Nephron (organoid): ENCODE measurements at regions not wholly inside any gene's neighbourhood (a gene's known extent, or its start where the extent isn't known, plus 50 kb on each side); places are given as distances from the start of the nearest gene placed in this dataset.
"Not testable (repeated sequence)": the region's sequence is repeated elsewhere in the genome, so short reads cannot be mapped to it uniquely, and the experiment has no call there.

Experiments used
- H3K27ac Mint-ChIP-seq, 3 experiments: 2 replicates each; pipeline ENCODE4 v1.8.0; 2020; ENCODE audit warnings: mixed read lengths in 3 of 3, mild to moderate bottlenecking in 2 of 3, moderate library complexity in 1 of 3
- H3K27me3 Mint-ChIP-seq: 2 replicates; pipeline ENCODE4 v1.8.0; 2021; ENCODE audit warnings: low read depth, mild to moderate bottlenecking, moderate library complexity, mixed read lengths
- H3K36me3 Mint-ChIP-seq: 2 replicates; pipeline ENCODE4 v1.8.0; 2020; ENCODE audit warnings: low read depth, mixed read lengths
- H3K4me1 Mint-ChIP-seq: 2 replicates; pipeline ENCODE4 v1.8.0; 2020; ENCODE audit warnings: mixed read lengths
- H3K4me3 Mint-ChIP-seq, 3 experiments: 2 replicates each; pipeline ENCODE4 v1.8.0; 2020; ENCODE audit warnings: mild to moderate bottlenecking in 3 of 3, mixed read lengths in 3 of 3, moderate library complexity in 2 of 3
- H3K9me3 Mint-ChIP-seq: 2 replicates; pipeline ENCODE4 v1.8.0; 2020; ENCODE audit warnings: mixed read lengths
- CTCF ChIP-seq, 3 experiments: fragments of 200-600 bp; sonication (generic); IDR thresholded peaks; one replicate each; pipeline ENCODE4 v1.5.0; 2021; ENCODE audit warnings: antibody characterized with exemption in 3 of 3; ENCODE audit not compliant: unreplicated experiment in 3 of 3

- H3K4me3 Mint-ChIP-seq: no peak overlapping the region
- peaks cover 30% of the 10 kb centered on the region for H3K4me1 Mint-ChIP-seq
- peak overlapping the region in 2 of 3 experiments; percentile 73 to 77 for H3K27ac Mint-ChIP-seq
- peaks cover 17% of the 10 kb centered on the region for H3K27me3 Mint-ChIP-seq
- no peak for TF ChIP-seq CTCF (IDR thresholded peaks at IDR 0.05; ENCODE audit: unreplicated experiment in 3 of 3)
- no peaks in the 10 kb centered on the region for H3K9me3 Mint-ChIP-seq
- H3K36me3 Mint-ChIP-seq: no peaks in the 10 kb centered on the region
These were observed 316.1 kb upstream of the MYT1L start for GRCh38 chr2:2647141-2647541.

DNA sequence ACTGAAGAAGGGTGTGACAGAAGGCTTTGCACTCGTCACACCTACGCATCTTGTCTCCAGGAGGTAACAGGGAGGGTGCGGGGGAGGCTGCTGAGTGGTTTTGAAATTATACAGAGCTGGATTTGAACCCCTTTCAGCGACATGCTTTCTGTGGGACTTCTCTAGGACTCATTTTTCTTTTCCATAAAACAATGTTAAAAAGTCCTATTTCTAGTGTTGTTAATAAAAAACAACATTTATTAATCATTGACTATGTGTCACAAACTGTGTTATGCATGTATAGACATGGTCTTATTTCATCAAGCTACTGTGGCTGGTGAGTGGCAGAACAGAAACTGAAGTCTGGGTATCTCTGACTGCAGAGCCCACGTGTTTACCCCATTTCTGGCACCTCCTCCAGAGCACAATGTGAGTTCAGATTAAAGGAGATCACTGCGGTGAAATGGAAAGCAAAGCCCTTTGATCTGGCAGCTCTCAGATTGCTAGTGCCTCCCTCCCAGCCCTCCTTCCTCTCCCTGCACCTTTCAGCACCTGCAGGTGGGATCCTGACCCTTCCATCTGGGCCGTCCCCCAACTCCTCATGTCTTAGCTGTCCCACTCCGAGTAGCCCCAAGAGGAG lies 315.5 kb upstream of the MYT1L start:
- no peaks in the 10 kb centered on the region for H3K36me3 Mint-ChIP-seq
- no peaks in the 10 kb centered on the region for H3K9me3 Mint-ChIP-seq
- peaks cover 31% of the 10 kb centered on the region for H3K4me1 Mint-ChIP-seq
- peaks cover 18% of the 10 kb centered on the region for H3K27me3 Mint-ChIP-seq
- H3K4me3 Mint-ChIP-seq: no peak overlapping the region
- H3K27ac Mint-ChIP-seq: peak overlapping the region in 2 of 3 experiments; percentile 73 to 77
- TF ChIP-seq CTCF (IDR thresholded peaks at IDR 0.05; ENCODE audit: unreplicated experiment in 3 of 3): no peak

DNA sequence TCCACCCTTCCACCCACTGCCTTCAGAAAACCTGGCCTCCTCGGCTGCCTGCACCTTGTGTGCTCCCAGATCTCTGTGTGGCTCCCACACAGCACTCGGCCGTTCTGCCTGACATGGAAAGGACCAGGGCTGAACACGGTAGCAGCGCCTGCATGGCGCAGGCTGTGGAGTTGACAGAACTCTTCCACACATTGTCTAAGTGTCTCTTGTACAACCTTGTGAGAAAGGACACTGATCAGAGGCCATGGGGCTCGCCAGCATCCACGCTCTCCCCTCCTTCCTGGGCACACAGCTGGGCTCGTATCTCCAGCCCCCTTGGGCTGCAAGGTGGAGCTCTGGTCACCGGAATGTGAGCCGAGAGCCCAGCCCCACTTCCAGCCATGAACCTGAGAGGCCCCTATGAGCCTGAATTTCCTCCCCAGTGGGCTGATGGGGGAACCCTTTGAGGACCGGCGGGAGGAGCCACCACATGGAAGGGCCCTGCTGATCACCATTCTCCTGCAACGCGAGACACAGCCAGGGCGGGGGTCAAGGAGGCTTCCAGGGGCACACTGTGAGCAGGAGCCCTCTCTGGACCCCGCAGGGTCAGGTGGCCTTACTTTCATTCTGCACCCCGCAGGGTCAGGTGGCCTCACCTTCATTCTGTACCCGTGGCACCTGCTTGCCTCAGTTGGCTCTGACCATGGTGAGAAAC lies 314.2 kb upstream of the MYT1L start:
- no peak for TF ChIP-seq CTCF (IDR thresholded peaks at IDR 0.05; ENCODE audit: unreplicated experiment in 3 of 3)
- Mint-ChIP-seq H3K4me1 (peaks cover 27% of the 10 kb centered on the region), H3K27ac (no peak overlapping the region), H3K27me3 (peaks cover 21% of the 10 kb centered on the region), H3K9me3 (no peaks in the 10 kb centered on the region), H3K36me3 (no peaks in the 10 kb centered on the region), H3K4me3 (no peak overlapping the region)

DNA sequence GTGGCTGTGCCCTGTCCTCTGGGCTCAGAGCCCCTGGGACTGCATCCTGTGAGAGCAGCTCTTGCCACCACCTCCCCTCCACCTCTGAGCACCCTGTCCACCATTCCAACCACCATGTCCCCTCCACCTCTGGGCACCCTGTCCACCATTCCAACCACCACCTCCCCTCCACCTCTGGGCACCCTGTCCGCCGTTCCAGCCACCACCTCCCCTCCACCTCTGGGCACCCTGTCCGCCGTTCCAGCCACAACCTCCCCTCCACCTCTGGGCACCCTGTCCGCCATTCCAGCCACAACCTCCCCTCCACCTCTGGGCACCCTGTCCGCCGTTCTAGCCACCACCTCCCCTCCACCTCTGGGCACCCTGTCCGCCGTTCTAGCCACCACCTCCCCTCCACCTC lies 313.7 kb upstream of the MYT1L start:
- H3K9me3 Mint-ChIP-seq, H3K27ac Mint-ChIP-seq, H3K36me3 Mint-ChIP-seq, H3K4me3 Mint-ChIP-seq: not testable (repeated sequence)
- Mint-ChIP-seq H3K4me1 (peaks cover 29% of the 10 kb centered on the region), H3K27me3 (peaks cover 24% of the 10 kb centered on the region)

GRCh38 chr2:2644040-2644439 lies 313.0 kb upstream of the MYT1L start:
- H3K9me3 Mint-ChIP-seq: no peaks in the 10 kb centered on the region
- peaks cover 31% of the 10 kb centered on the region for H3K27me3 Mint-ChIP-seq
- peak overlapping the region in 2 of 3 experiments; percentile 7 to 21 for H3K27ac Mint-ChIP-seq
- TF ChIP-seq CTCF (IDR thresholded peaks at IDR 0.05; ENCODE audit: unreplicated experiment in 3 of 3): no peak
- H3K36me3 Mint-ChIP-seq: no peaks in the 10 kb centered on the region
- H3K4me3 Mint-ChIP-seq: peak overlapping the region in 1 of 3 experiments; percentile 16
- peaks cover 37% of the 10 kb centered on the region for H3K4me1 Mint-ChIP-seq

DNA sequence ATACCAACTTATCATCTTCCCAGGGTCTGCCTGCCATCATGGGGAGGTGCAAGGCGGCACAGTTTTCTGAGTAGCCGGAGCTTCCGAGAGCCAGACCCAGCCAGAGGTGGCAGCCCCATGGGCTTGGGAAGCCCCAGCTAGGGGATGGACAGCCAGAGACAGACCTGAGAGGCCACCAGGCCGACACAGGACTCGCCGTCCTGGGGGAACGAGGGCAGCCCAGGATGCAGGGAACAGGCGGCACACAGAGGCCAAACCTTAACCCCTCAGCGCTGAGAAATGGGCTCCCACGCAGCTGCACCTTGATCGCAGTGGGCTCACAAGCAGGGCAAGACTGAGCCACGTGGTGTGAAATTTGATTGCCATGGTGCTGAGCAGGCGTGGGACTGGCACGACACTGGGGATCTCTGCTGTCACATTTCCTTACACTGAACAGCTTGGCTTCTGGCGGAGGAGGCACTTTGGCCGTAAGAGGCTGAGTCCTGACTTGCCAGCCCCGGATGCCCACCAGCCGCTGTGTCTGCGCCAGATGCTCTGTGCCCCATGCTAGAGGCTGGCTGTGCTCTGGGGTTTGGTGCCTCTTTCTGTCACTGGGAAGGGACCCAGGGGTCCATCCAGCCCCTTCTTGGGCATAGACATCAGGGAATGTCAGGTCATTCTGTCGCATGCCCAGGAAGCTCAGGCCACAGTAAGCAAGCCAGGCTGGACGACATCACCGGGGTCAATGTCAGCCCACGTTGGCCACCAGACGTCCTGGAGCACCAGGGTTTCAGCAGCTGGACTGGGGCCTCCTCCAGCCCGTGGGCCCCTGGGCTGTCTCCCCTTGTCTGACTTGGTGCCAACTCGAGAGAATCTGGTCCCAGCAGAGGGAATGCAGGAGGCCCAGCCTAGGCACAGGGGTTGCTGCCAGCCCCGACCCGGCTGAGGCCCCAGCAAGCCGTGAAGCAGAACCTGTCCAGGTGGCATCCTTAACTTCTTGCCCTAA lies 312.1 kb upstream of the MYT1L start:
- H3K36me3 Mint-ChIP-seq: no peaks in the 10 kb centered on the region
- H3K4me3 Mint-ChIP-seq: no peak overlapping the region
- peaks cover 45% of the 10 kb centered on the region for H3K4me1 Mint-ChIP-seq
- H3K27ac Mint-ChIP-seq: no peak overlapping the region
- peaks cover 36% of the 10 kb centered on the region for H3K27me3 Mint-ChIP-seq
- no peaks in the 10 kb centered on the region for H3K9me3 Mint-ChIP-seq
- TF ChIP-seq CTCF (IDR thresholded peaks at IDR 0.05; ENCODE audit: unreplicated experiment in 3 of 3): no peak
